ENCODE measurements at regions not wholly inside any gene's neighbourhood (a gene's known extent, or its start where the extent isn't known, plus 50 kb on each side); places are given as distances from the start of the nearest gene placed in this dataset.

DNA sequence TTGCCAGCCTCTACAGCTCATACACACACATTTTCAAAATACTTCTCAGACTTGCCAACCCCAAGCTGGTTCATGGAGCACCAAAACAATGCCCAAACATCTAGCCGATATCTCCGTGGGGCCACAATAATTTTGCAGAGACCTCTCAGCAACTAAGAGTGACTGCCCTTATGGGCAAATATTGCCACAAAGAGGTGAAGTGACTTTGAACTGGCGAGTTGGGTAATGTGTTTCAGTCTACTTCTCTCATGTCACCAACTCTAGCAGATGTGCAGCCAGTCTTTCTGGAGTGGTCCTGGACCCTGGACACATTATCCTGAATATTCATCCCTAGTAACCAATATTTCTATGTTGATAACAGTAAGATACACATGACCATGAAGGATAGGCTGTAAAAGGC, 290.3 kb downstream of the EMP1 start:
- CTCF ChIA-PET, result no interaction called here
- dilution Hi-C loops (cut with HindIII; ENCODE audit: low sequenced_read_pairs, unreplicated experiment), result no loop called here
- no TSS peak for BruUV-seq (replicated peaks)

More for the DNA sequence above, 290.3 kb downstream of the EMP1 start:
- no peaks in the 10 kb centered on the region for H3K9me3 ChIP-seq (ENCODE audit: control insufficient read depth, insufficient read depth, low read length)
- no peaks in the 10 kb centered on the region for H3K79me1 ChIP-seq (ENCODE audit: low read depth in 1 of 2, low read length in 2 of 2)
- no peak overlapping the region for H2BK120ac ChIP-seq (ENCODE audit: low read depth, low read length)
- H4K8ac ChIP-seq (ENCODE audit: low read depth in 2 of 2, low read length in 2 of 2), result no peak overlapping the region
- H3K9ac ChIP-seq (ENCODE audit: low read depth, low read length), result no peak overlapping the region
- no peak overlapping the region for H4K91ac ChIP-seq (ENCODE audit: insufficient read depth, low read depth, low read length)
- H2AK5ac ChIP-seq (ENCODE audit: low read depth, low read length), result no peak overlapping the region
- H3K36me3 ChIP-seq (ENCODE audit: control insufficient read depth, insufficient read depth, low read length), result no peaks in the 10 kb centered on the region
- H3K27me3 ChIP-seq (ENCODE audit: control insufficient read depth, insufficient read depth, low read length), result no peaks in the 10 kb centered on the region
- H3K4me1 ChIP-seq (ENCODE audit: control insufficient read depth, insufficient read depth, low read length), result no peaks in the 10 kb centered on the region
- no peak overlapping the region for H3K4ac ChIP-seq (ENCODE audit: low read depth, low read length)
- no CpG with 5 or more reads among the region's 3 CpGs for WGBS, 2 experiments (ENCODE audit: extremely low coverage in 2 of 2, insufficient read length in 1 of 2)
- no peak overlapping the region for H2BK5ac ChIP-seq (ENCODE audit: low read depth, low read length, poor library complexity, severe bottlenecking)
- POLR2A ChIA-PET (ENCODE audit: unreplicated experiment), result no interaction called here
- no peak overlapping the region for H2BK20ac ChIP-seq (ENCODE audit: low read depth, low read length)
- H3K23ac ChIP-seq (ENCODE audit: low read depth, low read length), result no peak overlapping the region
- H3K9me1 ChIP-seq (ENCODE audit: insufficient read depth, low read length), result no peaks in the 10 kb centered on the region
- no peaks in the 10 kb centered on the region for H4K20me1 ChIP-seq (ENCODE audit: insufficient read depth, low read length)
- no peak overlapping the region for H3K14ac ChIP-seq (replicated peaks; ENCODE audit: low read depth, low read length)
- no peak overlapping the region for H2AK9ac ChIP-seq (replicated peaks; ENCODE audit: low read depth, low read length, poor library complexity)
- H4K5ac ChIP-seq (ENCODE audit: low read depth, low read length), result no peak overlapping the region
- in situ Hi-C loops (cut with MboI; ENCODE audit: low sequenced_read_pairs) (no loop called here), intact Hi-C loops (cut with micrococcal nuclease) (no loop called here)
- TF ChIP-seq SMC3 (IDR thresholded peaks at IDR 0.05; ENCODE audit: low read depth, low read length) (no peak), BHLHE40 (IDR thresholded peaks at IDR 0.05; ENCODE audit: low read depth, low read length) (no peak), FOS (IDR thresholded peaks at IDR 0.05; ENCODE audit: low read depth, low read length) (no peak), NFE2L2 (IDR thresholded peaks at IDR 0.05; ENCODE audit: low read depth, low read length) (no peak)
- H3K56ac ChIP-seq (ENCODE audit: extremely low read depth, insufficient read depth, low read length), result no peak overlapping the region
- H3K18ac ChIP-seq (ENCODE audit: low read depth, low read length), result no peak overlapping the region
- no peak overlapping the region for H3K27ac ChIP-seq (ENCODE audit: insufficient read depth, low read length)
- ATAC-seq (ENCODE audit: low read depth) (no peak), DNase-seq (no peak)
- no peak overlapping the region for H3K4me2 ChIP-seq (ENCODE audit: low read depth, low read length)
- no peak overlapping the region for H3K4me3 ChIP-seq (ENCODE audit: insufficient read depth, low read depth, low read length)
- no peak overlapping the region for H2BK15ac ChIP-seq (ENCODE audit: low read depth, low read length)
- H2AFZ ChIP-seq (replicated peaks; ENCODE audit: low read length, poor library complexity), result no peak overlapping the region

Data from IMR-90 (cell line).